ENCODE measurements at regions not wholly inside any gene's neighbourhood (a gene's known extent, or its start where the extent isn't known, plus 50 kb on each side); places are given as distances from the start of the nearest gene placed in this dataset.

DNA sequence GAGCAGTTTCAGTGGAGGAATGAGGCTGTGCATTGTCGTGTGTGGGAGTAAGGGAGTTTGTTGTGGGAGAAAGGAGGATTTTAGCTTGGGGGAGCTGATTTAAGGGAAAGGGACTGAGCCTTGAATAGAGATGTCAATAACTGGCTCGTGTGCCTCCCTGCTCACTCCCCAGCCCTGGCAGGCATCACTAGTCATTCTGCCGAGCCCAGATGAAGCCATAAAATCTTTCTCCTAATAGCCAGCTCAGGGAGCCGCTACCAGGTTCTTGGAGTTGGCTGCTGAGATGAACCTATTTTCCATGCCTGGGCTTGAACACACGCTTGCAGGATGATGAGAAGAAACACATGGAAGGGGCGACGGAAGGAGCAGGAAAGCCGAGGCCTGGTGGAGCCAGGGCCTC is 65.0 kb upstream of the POU3F1 start:
- peaks cover 23 to 29% of the 10 kb centered on the region in 2 experiments for H3K4me1 Mint-ChIP-seq
- H3K79me2 ChIP-seq (ENCODE audit: insufficient read depth, low read length), result no peaks in the 10 kb centered on the region
- no peaks in the 10 kb centered on the region for H3K23me2 ChIP-seq (ENCODE audit: insufficient read length, low read depth, low read length, poor library complexity, severe bottlenecking)
- no peak overlapping the region for H2BK20ac ChIP-seq (ENCODE audit: low read depth, low read length, poor library complexity, severe bottlenecking)
- no peak overlapping the region for H3K27ac ChIP-seq (ENCODE audit: insufficient read length, low read depth, low read length)
- H4K8ac ChIP-seq (replicated peaks; ENCODE audit: insufficient read length, low read depth, low read length), result no peak overlapping the region
- H2BK120ac ChIP-seq (ENCODE audit: low read depth, low read length, poor library complexity, severe bottlenecking), result no peak overlapping the region
- peaks cover 0 to 3% of the 10 kb centered on the region in 2 experiments; a peak in 3 of 5 replicates for H3K9me3 Mint-ChIP-seq
- no peak for TF ChIP-seq CTCF (conservative IDR thresholded peaks at IDR 0.05)
- H3K27me3 ChIP-seq (ENCODE audit: insufficient read depth, low read length), result no peaks in the 10 kb centered on the region
- H3K4ac ChIP-seq (ENCODE audit: low read depth, low read length), result no peak overlapping the region
- H2AFZ ChIP-seq (ENCODE audit: low read length), result no peak overlapping the region
- no peak overlapping the region for H4K91ac ChIP-seq (ENCODE audit: insufficient read length, low read depth, low read length)
- H2BK15ac ChIP-seq (ENCODE audit: low read depth, low read length), result no peak overlapping the region
- no peak overlapping the region for H3K23ac ChIP-seq (ENCODE audit: insufficient read length, low read depth, low read length)
- H4K5ac ChIP-seq (ENCODE audit: insufficient read length, low read depth, low read length), result no peak overlapping the region
- H3K36me3 Mint-ChIP-seq (ENCODE audit: insufficient read depth in 1 of 3, low read depth in 3 of 3), result peaks cover 0 to 7% (median 2%) of the 10 kb centered on the region in 3 experiments; a peak in 6 of 7 replicates
- H3K18ac ChIP-seq (ENCODE audit: insufficient read length, low read depth, low read length), result no peak overlapping the region
- no peaks in the 10 kb centered on the region for H3K9me3 ChIP-seq (ENCODE audit: control insufficient read depth, low read depth, low read length)
- no peak overlapping the region for H2BK12ac ChIP-seq (ENCODE audit: insufficient read length, low read depth, low read length)
- no peaks in the 10 kb centered on the region for H4K20me1 ChIP-seq (ENCODE audit: control insufficient read depth, insufficient read depth, insufficient read length)
- DNase-seq, result no peak
- H3K14ac ChIP-seq (ENCODE audit: insufficient read depth, low read length), result no peak overlapping the region
- H3K27ac Mint-ChIP-seq, result no peak overlapping the region
- no peaks in the 10 kb centered on the region; the same call in 1 of the 2 replicates for H3K27me3 Mint-ChIP-seq (ENCODE audit: low read depth)
- no peaks in the 10 kb centered on the region; the same call in 1 of the 2 replicates for H3K4me1 ChIP-seq (ENCODE audit: insufficient read depth, low read length)
- H3K4me2 ChIP-seq (ENCODE audit: insufficient read depth, insufficient read length, low read length), result no peak overlapping the region
- no CpG with 5 or more reads among the region's 8 CpGs for WGBS (ENCODE audit: extremely low coverage, insufficient read length, low lambda C conversion rate)
- no peak overlapping the region for H2BK5ac ChIP-seq (ENCODE audit: insufficient read length, low read length)
- H3K79me1 ChIP-seq (ENCODE audit: insufficient read depth, low read depth, low read length, poor library complexity, severe bottlenecking), result no peaks in the 10 kb centered on the region
- H3K9ac ChIP-seq (ENCODE audit: extremely low read depth, insufficient read length, low read length), result no peak overlapping the region
- H3T11ph ChIP-seq (ENCODE audit: low read length), result no peak overlapping the region
- no peak overlapping the region for H3K4me3 Mint-ChIP-seq
- no peak overlapping the region for H2AK5ac ChIP-seq (ENCODE audit: insufficient read length, low read length)
- no peak overlapping the region for H3K56ac ChIP-seq (ENCODE audit: insufficient read length, low read depth, low read length)

Data from H9 (cell line).